T-helper 1 cell treated with Interleukin-12 subunit alpha and Interleukin-12 subunit beta and Interleukin-4 antibody, amounts not matched to agents 30 μg/mL and 1 μg/mL, for 36 hours (primary cell): ENCODE measurements at regions not wholly inside any gene's neighbourhood (a gene's known extent, or its start where the extent isn't known, plus 50 kb on each side); places are given as distances from the start of the nearest gene placed in this dataset.
"Not testable (repeated sequence)": the region's sequence is repeated elsewhere in the genome, so short reads cannot be mapped to it uniquely, and the experiment has no call there.

Experiments
- H3K27ac Mint-ChIP-seq: one replicate; pipeline ENCODE4 v1.8.0; 2021; ENCODE audit warnings: mild to moderate bottlenecking, mixed read lengths
- H3K27me3 Mint-ChIP-seq: one replicate; pipeline ENCODE4 v1.8.0; 2021; ENCODE audit warnings: low read depth, mixed read lengths
- H3K36me3 Mint-ChIP-seq: one replicate; pipeline ENCODE4 v1.8.0; 2021; ENCODE audit warnings: low read depth, mixed read lengths
- H3K4me1 Mint-ChIP-seq: one replicate; pipeline ENCODE4 v1.8.0; 2021; ENCODE audit warnings: low read depth, mixed read lengths
- H3K4me3 Mint-ChIP-seq: one replicate; pipeline ENCODE4 v1.8.0; 2021; ENCODE audit warnings: mild to moderate bottlenecking, moderate library complexity, mixed read lengths
- H3K9me3 Mint-ChIP-seq: one replicate; pipeline ENCODE4 v1.8.0; 2021; ENCODE audit warnings: mixed read lengths

GRCh38 chr6:170149681-170150589 is 140.9 kb downstream of the DLL1 start:
- Mint-ChIP-seq H3K4me3 (no peak overlapping the region), H3K27me3 (peaks cover 35% of the 10 kb centered on the region), H3K9me3 (peaks cover 6% of the 10 kb centered on the region), H3K4me1 (peaks cover 21% of the 10 kb centered on the region), H3K36me3 (peaks cover 1% of the 10 kb centered on the region), H3K27ac (no peak overlapping the region)

DNA sequence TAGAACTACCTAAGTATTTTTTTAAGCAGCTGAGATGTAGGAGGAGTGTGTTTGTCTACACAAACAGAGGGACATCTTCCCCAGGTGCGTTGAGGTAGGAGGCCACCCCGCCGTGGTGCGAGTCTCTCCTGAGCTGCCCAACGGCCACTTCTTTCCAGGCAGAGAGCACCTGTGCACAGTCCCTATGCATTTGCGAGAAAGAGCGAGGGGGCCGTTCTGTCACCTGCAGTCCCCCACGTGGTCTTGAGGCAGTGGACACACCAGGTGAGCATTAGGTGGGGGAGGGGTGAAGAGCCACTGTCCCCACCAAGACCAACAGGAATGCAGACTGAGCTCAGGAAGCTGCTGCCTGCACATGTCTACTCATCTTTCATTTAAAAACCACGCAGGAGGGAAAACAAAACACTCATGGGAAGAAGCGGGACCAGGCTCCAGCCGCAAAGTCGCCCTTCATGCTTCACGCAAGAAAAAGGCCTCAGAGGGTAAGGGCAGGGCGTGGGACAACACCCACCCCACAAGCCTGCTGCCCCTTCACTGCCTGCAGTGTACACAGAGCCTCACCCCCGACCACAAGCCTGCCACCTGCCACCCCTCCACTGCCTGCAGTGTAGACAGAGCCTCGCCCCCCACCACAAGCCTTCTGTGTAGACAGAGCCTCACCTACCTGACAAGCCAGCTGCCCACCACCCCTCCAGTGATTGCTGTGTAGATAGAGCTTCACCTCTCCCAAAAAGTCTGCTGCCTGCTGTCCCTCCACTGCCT is 142.0 kb downstream of the DLL1 start:
- Mint-ChIP-seq H3K27me3 (peaks cover 35% of the 10 kb centered on the region), H3K27ac (no peak overlapping the region), H3K4me3 (no peak overlapping the region), H3K4me1 (peaks cover 27% of the 10 kb centered on the region), H3K9me3 (peaks cover 15% of the 10 kb centered on the region), H3K36me3 (peaks cover 7% of the 10 kb centered on the region)

DNA sequence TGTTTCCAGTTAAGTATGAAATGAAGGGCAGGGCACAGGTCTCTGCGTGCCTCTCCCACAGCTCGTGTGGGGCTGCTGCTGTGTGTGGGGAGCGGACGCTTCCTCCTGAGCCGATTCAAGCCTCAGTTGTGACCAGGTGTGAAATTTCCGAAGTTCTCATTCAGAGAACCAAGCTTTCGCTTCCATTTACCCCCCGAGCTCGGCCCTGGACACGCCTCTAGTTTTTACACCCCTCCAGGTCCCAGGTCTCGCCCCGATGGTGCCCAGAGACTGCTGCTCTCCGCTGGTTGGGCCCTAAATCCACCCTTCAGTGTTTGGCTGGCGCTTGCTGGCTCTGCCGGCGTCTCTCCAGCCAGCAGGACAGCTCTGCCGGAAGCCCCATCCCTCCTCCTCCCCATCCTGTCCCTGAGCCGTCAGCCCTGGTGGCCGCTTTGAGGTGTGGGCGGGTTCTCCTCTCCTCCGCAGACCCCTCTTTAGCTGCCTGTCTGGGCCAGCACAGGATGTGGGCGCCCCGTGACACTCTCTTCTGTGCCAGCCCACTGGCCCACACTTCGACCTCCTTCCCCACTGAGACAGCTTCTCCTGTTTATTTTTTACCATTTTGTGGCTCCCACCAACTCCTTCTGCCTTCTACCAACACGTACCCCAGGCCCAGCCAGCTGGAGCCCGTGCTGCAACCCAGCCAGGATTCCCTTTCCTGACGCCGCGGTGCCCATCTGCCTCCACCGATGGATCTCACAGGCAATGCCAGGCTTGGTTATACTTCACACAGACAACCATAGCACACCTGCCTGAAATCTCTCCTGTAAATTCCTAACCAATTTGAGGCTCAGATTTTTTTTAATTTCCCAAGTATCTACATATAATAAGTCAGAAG is 142.8 kb downstream of the DLL1 start:
- H3K4me3 Mint-ChIP-seq = peak overlapping the region; percentile 68
- peaks cover 23% of the 10 kb centered on the region for H3K9me3 Mint-ChIP-seq
- H3K4me1 Mint-ChIP-seq = peaks cover 27% of the 10 kb centered on the region
- peaks cover 8% of the 10 kb centered on the region for H3K36me3 Mint-ChIP-seq
- H3K27me3 Mint-ChIP-seq = peaks cover 35% of the 10 kb centered on the region
- peak overlapping the region; percentile 88 for H3K27ac Mint-ChIP-seq

DNA sequence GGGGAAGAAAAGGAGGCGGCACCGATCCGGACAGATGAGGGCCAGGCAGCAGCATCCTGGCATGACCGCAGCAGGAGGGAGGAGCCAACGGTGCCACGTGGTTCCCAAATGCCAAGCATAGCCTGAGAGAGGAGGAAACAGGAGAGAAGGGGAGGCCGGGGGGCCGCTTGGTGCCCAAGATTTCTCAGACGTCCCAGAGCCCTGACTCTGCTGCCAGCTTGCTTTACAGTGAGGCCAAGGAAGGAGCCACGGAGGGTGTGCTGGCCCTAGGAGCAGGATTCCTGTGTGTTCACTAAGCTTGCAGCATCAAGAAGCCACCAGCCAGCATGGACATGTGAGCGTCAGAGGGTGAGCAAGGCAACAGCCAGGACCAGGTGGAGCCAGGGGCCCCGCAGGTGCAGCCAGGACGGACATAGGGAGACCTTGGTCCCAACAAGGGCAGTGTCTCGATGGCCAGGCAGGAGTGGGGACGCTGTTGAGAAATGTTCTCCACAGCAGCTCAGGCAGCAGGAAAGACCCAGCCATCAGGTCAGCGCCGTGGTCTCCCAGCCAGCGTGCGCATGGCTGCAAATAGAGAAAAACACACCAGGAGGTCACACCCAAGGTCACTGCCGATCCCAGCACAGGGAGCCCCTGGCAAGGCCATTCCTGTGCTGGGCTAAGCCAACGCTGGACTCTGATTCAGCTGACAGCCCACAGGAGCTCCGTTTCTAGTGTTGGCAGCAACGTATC is 143.7 kb downstream of the DLL1 start:
- H3K27ac Mint-ChIP-seq = peak overlapping the region; percentile 88
- H3K36me3 Mint-ChIP-seq = peaks cover 8% of the 10 kb centered on the region
- no peak overlapping the region for H3K4me3 Mint-ChIP-seq
- H3K4me1 Mint-ChIP-seq = peaks cover 27% of the 10 kb centered on the region
- peaks cover 24% of the 10 kb centered on the region for H3K9me3 Mint-ChIP-seq
- peaks cover 32% of the 10 kb centered on the region for H3K27me3 Mint-ChIP-seq

GRCh38 chr6:170146640-170147039 is 144.2 kb downstream of the DLL1 start:
- no peak overlapping the region for H3K4me3 Mint-ChIP-seq
- H3K4me1 Mint-ChIP-seq = peaks cover 27% of the 10 kb centered on the region
- peaks cover 26% of the 10 kb centered on the region for H3K27me3 Mint-ChIP-seq
- H3K27ac Mint-ChIP-seq = no peak overlapping the region
- peaks cover 8% of the 10 kb centered on the region for H3K36me3 Mint-ChIP-seq
- H3K9me3 Mint-ChIP-seq = peaks cover 24% of the 10 kb centered on the region

DNA sequence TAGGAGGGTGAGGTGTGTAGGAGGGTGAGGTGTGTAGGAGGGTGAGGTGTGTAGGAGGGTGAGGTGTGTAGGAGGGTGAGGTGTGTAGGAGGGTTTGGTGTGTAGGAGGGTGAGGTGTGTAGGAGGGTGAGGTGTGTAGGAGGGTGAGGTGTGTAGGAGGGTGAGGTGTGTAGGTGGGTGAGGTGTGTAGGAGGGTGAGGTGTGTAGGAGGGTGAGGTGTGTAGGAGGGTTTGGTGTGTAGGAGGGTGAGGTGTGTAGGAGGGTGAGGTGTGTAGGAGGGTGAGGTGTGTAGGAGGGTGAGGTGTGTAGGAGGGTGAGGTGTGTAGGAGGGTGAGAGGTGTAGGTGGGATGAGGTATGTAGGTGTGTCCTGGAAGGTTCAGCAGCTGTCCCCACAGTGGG is 144.7 kb downstream of the DLL1 start:
- not testable (repeated sequence) for H3K36me3 Mint-ChIP-seq, H3K4me3 Mint-ChIP-seq, H3K27ac Mint-ChIP-seq
- peaks cover 24% of the 10 kb centered on the region for H3K9me3 Mint-ChIP-seq
- H3K27me3 Mint-ChIP-seq = peaks cover 21% of the 10 kb centered on the region
- peaks cover 27% of the 10 kb centered on the region for H3K4me1 Mint-ChIP-seq

- H3K27ac Mint-ChIP-seq = not testable (repeated sequence)
- Mint-ChIP-seq H3K9me3 (peaks cover 24% of the 10 kb centered on the region), H3K4me1 (peaks cover 27% of the 10 kb centered on the region)
Observed at GRCh38 chr6:170145716-170146115, 145.2 kb downstream of the DLL1 start.

GRCh38 chr6:170145272-170145592 is 145.6 kb downstream of the DLL1 start:
- peaks cover 16% of the 10 kb centered on the region for H3K27me3 Mint-ChIP-seq

More at GRCh38 chr6:170145716-170146115, 145.2 kb downstream of the DLL1 start:
- not testable (repeated sequence) for H3K36me3 Mint-ChIP-seq, H3K4me3 Mint-ChIP-seq
- peaks cover 19% of the 10 kb centered on the region for H3K27me3 Mint-ChIP-seq

DNA sequence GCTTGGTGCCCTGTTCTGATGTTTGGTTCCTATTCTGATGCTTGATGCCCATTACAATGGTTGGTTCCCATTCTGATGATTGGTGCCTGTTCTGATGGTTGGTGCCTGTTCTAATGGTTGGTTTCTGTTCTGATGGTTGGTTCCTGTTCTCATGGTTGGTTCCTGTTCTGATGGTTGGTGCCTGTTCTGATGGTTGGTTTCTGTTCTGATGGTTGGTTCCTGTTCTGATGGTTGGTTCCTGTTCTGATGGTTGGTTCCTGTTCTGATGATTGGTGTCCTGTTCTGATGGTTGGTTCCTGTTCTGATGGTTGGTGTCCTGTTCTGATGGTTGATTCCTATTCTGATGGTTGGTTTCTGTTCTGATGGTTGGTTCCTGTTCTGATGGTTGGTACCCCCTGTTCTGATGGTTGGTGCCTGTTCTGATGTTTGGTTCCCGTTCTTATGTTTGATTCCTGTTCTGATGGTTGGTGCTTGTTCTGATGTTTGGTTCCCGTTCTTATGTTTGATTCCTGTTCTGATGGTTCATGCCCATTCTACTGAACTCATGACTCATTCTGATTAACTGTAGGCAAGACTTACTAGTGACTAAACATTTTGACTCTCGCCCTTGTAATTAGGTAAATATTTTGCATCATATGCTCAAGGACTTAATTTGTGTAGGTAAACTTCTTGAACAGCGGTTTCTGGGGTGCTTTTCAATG is 146.2 kb downstream of the DLL1 start:
- Mint-ChIP-seq H3K27me3 (peaks cover 13% of the 10 kb centered on the region), H3K9me3 (peaks cover 24% of the 10 kb centered on the region), H3K36me3 (peaks cover 8% of the 10 kb centered on the region), H3K4me1 (peaks cover 27% of the 10 kb centered on the region), H3K4me3 (no peak overlapping the region), H3K27ac (no peak overlapping the region)

More at GRCh38 chr6:170145272-170145592, 145.6 kb downstream of the DLL1 start:
- H3K4me1 Mint-ChIP-seq = peaks cover 27% of the 10 kb centered on the region
- H3K36me3 Mint-ChIP-seq = peaks cover 8% of the 10 kb centered on the region
- H3K27ac Mint-ChIP-seq = no peak overlapping the region
- H3K9me3 Mint-ChIP-seq = peaks cover 24% of the 10 kb centered on the region
- H3K4me3 Mint-ChIP-seq = no peak overlapping the region

DNA sequence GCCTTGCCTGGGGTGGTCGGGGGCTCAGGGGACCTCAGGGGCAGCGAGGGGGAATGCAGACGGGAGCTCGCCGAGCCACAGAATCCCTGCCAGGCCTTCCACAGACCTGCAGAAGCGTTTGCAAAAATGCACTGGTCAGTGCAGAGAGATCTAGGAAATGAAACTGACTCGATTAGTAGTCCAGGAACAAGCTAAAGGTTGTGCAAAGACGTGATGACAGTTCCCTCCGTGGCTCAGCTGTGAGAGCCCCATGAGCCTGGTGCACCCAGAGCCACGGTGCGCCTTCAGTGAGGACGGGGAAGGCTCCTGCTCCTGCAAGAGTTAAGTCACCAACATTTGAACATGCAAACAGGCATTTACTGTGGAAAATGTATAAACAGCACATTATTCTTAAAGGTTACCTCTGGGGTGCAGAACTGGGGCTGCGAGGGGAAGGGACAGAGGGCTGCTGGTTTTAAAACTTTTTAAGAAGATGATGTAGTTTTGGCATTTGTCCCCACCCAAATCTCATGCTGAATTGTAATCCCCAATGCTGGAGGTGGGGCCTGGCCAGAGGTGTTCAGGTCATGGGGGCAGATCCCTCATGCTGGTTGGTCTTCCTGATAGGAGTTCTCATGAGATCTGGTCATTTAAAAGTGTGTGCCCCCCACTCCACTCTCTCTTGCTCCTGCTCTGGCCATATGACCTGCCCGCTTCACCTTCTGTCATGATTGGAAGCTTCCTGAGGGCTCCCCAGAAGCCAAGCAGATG is 147.3 kb downstream of the DLL1 start:
- peaks cover 29% of the 10 kb centered on the region for H3K9me3 Mint-ChIP-seq
- peaks cover 23% of the 10 kb centered on the region for H3K4me1 Mint-ChIP-seq
- H3K36me3 Mint-ChIP-seq = peaks cover 8% of the 10 kb centered on the region
- H3K27me3 Mint-ChIP-seq = peaks cover 6% of the 10 kb centered on the region
- H3K4me3 Mint-ChIP-seq = no peak overlapping the region
- H3K27ac Mint-ChIP-seq = no peak overlapping the region

- Mint-ChIP-seq H3K4me1 (peaks cover 13% of the 10 kb centered on the region), H3K9me3 (peaks cover 32% of the 10 kb centered on the region)
Observed at GRCh38 chr6:170142559-170142958, 148.3 kb downstream of the DLL1 start.

GRCh38 chr6:170141061-170141460 is 149.8 kb downstream of the DLL1 start:
- not testable (repeated sequence) for H3K27me3 Mint-ChIP-seq, H3K4me1 Mint-ChIP-seq, H3K4me3 Mint-ChIP-seq

More at GRCh38 chr6:170142559-170142958, 148.3 kb downstream of the DLL1 start:
- Mint-ChIP-seq H3K36me3 (peaks cover 8% of the 10 kb centered on the region), H3K27me3 (no peaks in the 10 kb centered on the region), H3K27ac (no peak overlapping the region), H3K4me3 (no peak overlapping the region)

DNA sequence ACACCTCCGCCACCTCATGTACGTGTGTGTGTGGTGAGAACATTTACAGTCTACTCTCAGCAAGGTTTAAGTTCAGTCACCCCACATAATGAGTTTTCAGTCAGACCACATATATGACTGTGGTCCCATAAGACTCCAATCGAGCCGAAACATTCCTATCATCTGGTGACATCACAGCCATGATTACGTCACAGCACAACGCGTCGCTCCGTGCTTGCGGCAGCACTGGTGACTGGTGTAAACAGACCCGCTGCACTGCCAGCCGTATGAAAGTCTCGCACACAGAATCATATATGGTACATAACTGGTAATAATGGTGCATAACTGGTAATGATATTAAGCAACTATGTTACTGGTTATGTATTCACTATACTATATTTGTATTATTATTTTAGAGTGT is 150.7 kb downstream of the DLL1 start:
- H3K4me3 Mint-ChIP-seq = no peak overlapping the region
- H3K27me3 Mint-ChIP-seq = no peaks in the 10 kb centered on the region
- peaks cover 6% of the 10 kb centered on the region for H3K4me1 Mint-ChIP-seq
- H3K27ac Mint-ChIP-seq = no peak overlapping the region
- H3K36me3 Mint-ChIP-seq = peaks cover 7% of the 10 kb centered on the region
- H3K9me3 Mint-ChIP-seq = peaks cover 27% of the 10 kb centered on the region

More at GRCh38 chr6:170141061-170141460, 149.8 kb downstream of the DLL1 start:
- not testable (repeated sequence) for H3K27ac Mint-ChIP-seq, H3K36me3 Mint-ChIP-seq
- peaks cover 32% of the 10 kb centered on the region for H3K9me3 Mint-ChIP-seq
